ENCODE measurements at regions not wholly inside any gene's neighbourhood (a gene's known extent, or its start where the extent isn't known, plus 50 kb on each side); places are given as distances from the start of the nearest gene placed in this dataset.
"Not testable (repeated sequence)": the region's sequence is repeated elsewhere in the genome, so short reads cannot be mapped to it uniquely, and the experiment has no call there.

- no peak for DNase-seq (ENCODE audit: low spot score)
These were observed 463.4 kb upstream of the NDN start for GRCh38 chr15:24150542-24150941.

DNA sequence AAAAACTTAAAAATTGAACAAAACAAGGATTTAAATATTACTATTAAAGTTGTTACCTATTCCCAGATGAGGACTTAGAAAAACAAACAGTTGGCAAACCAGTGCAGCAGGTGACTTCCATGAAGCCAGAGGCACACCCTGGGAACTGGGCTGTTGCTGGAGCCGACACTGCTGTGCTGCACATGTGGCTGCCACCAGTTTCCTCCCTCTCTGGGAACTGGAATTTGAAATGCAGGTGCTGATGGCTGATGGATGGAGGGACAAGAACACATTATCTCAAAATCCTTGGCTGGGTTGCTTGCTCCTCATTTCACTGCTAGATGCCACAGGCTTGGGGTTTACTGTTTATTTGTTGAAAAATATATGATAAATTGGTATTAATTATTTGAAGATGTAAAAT, 471.2 kb upstream of the NDN start:
- DNase-seq (ENCODE audit: low spot score): not testable (repeated sequence)

GRCh38 chr15:24165512-24165911, 478.4 kb upstream of the NDN start:
- DNase-seq (ENCODE audit: low spot score): not testable (repeated sequence)

DNA sequence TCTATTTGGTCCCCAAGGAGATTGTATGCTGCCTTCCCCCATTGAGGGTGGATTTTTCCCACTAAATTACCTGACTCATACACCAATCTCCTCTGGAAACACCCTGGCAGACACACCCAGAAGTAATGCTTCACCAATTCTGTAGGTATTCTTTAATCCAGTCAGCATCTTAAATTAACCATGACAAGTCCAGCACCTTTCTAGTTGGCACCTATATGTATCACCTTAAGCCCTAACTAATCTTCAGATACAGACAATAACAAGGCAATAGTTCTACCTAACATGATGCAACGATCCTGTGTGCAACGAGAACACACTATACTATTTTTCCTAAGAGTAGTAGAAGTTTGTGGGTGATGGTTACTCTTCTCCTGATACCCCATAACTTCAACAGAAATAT, 473.3 kb upstream of the NPAP1 start:
- DNase-seq (ENCODE audit: low spot score): not testable (repeated sequence)

GRCh38 chr15:24211742-24212476, 463.7 kb upstream of the NPAP1 start:
- DNase-seq (ENCODE audit: low spot score): not testable (repeated sequence)

GRCh38 chr15:24223739-24224138, 451.8 kb upstream of the NPAP1 start:
- DNase-seq (ENCODE audit: low spot score): no peak

GRCh38 chr15:24224161-24224560, 451.4 kb upstream of the NPAP1 start:
- no peak for DNase-seq (ENCODE audit: low spot score)

DNA sequence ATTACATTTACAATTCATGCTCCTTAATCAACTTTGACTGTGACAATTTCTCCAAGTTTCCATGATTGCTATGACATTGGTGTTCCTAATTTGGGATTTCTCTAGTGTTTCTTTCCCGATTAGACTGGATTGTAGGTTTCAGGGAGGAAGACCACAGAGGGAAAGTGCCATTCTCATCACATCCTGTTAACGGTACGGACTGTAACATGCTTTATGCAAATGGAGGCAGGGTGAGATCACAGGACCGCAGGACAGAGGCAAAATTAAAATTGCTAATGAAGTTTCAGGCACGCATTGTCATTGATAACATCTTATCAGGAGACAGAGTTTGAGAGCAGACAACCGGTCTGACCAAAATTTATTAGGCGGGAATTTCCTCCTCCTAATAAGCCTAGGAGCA, 446.7 kb upstream of the NPAP1 start:
- DNase-seq (ENCODE audit: low spot score): not testable (repeated sequence)

DNA sequence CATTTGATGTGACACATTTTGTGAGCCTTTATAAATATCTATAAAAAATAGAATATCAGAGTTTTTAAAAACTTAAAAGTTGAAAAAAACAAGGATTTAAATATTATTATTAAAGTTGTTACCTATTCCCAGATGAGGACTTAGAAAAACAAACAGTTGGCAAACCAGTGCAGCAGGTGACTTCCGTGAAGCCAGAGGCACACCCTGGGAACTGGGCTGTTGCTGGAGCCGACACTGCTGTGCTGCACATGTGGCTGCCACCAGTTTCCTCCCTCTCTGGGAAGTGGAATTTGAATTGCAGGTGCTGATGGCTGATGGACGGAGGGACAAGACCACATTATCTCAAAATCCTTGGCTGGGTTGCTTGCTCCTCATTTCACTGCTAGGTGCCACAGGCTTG, 442.4 kb upstream of the NPAP1 start:
- not testable (repeated sequence) for DNase-seq (ENCODE audit: low spot score)

DNA sequence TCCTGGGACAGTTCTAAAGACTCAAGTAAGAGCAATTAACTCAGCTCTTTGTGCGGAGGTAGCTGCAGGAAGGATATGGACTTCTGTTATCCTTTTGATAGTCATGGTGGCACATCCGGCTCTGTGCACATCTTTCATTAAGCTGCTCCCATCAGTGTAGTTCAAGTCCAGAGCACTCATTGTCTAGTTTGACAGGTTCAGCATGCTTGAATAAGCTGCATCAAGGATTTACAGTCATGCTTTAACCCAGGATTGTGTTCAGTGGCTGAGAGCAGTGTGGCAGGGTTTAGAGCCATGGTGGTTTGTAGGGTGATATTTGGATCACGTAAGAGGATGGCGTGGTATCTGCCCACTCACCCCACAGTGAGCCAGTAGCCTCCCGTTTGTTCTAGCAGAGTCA, 435.0 kb upstream of the NPAP1 start:
- not testable (repeated sequence) for DNase-seq (ENCODE audit: low spot score)

DNA sequence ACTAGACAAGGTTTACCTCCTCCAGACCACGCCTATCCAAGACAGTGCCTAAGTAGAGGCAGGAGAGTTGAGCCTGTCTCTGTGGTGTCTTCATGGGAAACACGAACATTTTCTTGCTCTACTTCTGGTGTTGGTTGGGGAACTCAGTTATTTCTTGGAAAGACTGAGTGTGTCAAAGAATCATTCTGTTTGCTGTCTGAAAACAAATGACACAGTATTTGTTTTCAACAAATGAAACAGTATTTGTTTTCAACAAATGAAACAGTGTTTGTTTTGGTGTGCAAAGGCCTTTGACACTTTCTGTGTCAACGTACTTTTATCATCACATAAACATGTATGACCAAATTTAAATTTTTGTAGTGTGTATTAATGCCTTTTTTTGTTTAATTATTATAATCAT, 416.5 kb upstream of the NPAP1 start:
- DNase-seq (ENCODE audit: low spot score): not testable (repeated sequence)

- not testable (repeated sequence) for DNase-seq (ENCODE audit: low spot score)
These were observed 415.2 kb upstream of the NPAP1 start for GRCh38 chr15:24260407-24260806.

DNA sequence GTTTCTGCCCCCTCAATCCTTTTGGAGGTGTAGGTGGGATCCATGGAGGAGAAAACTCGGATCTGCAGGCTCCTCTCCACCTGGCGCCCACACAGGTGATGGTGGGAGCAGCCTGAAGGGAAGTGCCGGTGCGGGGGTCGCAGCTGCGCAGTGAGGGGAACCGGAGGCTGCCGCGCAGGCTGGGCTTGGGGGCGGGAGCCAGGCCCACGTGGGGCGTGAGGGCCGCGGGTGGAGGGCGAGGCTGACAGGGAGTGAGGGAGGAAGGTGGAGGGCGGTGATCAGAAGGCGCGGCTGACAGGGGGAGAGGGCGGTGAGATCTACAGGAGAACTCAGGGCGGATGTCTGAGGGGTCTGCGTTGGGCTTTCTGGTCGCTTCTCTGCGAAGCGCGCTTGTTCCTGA, 414.7 kb upstream of the NPAP1 start:
- DNase-seq (ENCODE audit: low spot score): not testable (repeated sequence)

GRCh38 chr15:24268536-24269165, 406.9 kb upstream of the NPAP1 start:
- DNase-seq (ENCODE audit: low spot score): not testable (repeated sequence)

GRCh38 chr15:24269166-24269571, 406.4 kb upstream of the NPAP1 start:
- no peak for DNase-seq (ENCODE audit: low spot score)

DNA sequence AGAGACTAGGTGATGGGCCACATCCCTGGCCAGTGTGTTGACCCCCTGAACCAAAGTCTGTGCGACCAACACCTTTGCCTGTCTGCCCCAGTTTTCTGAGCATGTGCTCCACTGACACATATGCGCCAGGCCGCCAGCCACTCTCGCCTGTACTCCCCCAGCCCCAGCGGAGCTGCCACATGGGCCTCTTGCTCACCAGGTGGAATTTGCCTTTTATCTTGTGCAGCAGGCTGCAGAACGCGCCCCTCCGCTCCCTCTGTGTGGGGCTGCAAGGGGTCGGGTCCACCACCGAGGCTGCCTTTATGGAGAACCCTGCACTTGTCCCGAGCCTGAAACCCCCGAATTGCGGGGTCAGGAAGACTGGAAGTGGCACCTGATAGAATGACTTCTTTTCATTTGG, 405.7 kb upstream of the NPAP1 start:
- DNase-seq (ENCODE audit: low spot score): no peak

GRCh38 chr15:24271496-24272244, 403.9 kb upstream of the NPAP1 start:
- not testable (repeated sequence) for DNase-seq (ENCODE audit: low spot score)

- no peak for DNase-seq (ENCODE audit: low spot score)
These were observed 382.7 kb upstream of the NPAP1 start for GRCh38 chr15:24292837-24293236.

- not testable (repeated sequence) for DNase-seq (ENCODE audit: low spot score)
These were observed 374.7 kb upstream of the NPAP1 start for GRCh38 chr15:24300804-24301368.

DNA sequence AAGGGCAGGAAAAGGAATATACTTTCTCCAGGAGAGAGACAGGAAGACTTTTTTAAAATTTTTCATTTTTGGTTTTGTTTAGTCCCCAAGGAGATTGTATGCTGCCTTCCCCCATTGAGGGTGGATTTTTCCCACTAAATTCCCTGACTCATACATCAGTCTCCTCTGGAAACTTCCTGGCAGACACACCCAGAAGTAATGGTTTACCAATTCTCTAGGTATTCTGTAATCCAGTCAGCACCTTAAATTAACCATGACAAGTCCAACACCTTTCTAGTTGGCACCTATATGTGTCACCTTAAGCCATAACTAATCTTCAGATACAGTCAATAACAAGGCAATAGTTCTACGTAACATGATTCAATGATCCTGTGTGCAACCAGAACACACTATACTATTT, 373.6 kb upstream of the NPAP1 start:
- DNase-seq (ENCODE audit: low spot score): not testable (repeated sequence)

DNA sequence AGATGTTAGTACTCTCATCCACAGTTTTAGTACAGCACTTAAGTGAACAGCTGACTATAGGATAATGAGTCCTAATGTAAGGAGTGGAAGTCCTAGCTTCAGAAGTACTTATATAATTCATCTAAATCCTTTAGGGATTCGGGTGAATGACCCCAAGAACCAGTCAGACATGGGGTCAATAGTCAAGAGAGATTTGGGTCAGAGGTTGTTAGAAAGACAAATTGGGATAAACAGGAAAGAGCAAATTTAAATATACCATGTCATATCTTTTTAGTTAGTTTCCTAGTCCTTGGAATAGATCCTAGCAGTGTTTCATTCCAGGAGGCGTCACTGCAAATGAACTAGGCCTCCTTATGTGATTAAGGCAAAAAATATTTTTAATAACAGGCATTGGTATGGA, 370.8 kb upstream of the NPAP1 start:
- not testable (repeated sequence) for DNase-seq (ENCODE audit: low spot score)

GRCh38 chr15:24305643-24306042, 369.9 kb upstream of the NPAP1 start:
- not testable (repeated sequence) for DNase-seq (ENCODE audit: low spot score)

GRCh38 chr15:24309700-24310099, 365.9 kb upstream of the NPAP1 start:
- DNase-seq (ENCODE audit: low spot score): not testable (repeated sequence)
